ENCODE measurements at regions not wholly inside any gene's neighbourhood (a gene's known extent, or its start where the extent isn't known, plus 50 kb on each side); places are given as distances from the start of the nearest gene placed in this dataset.
"Not testable (repeated sequence)": the region's sequence is repeated elsewhere in the genome, so short reads cannot be mapped to it uniquely, and the experiment has no call there.

GRCh38 chr4:132333724-132334047, 815.4 kb upstream of the PCDH10 start:
- Histone ChIP-seq H3K4me3 (no peak overlapping the region), H3K36me3 (no peaks in the 10 kb centered on the region), H3K27me3 (no peaks in the 10 kb centered on the region), H3K9me3 (no peaks in the 10 kb centered on the region), H3K27ac (no peak overlapping the region), H3K4me1 (no peaks in the 10 kb centered on the region)
- DNase-seq, result no peak
- intact Hi-C loops (cut with DNase I), result no loop called here
- WGBS, 2 donors, result 21 to 32% methylated on average over 1 of the region's 1 CpG
- TF ChIP-seq POLR2A (IDR thresholded peaks at IDR 0.05) (no peak), CTCF (IDR thresholded peaks at IDR 0.05) (no peak)

- DNase-seq, result no peak
Measured at GRCh38 chr4:132334081-132334480, 815.0 kb upstream of the PCDH10 start.

GRCh38 chr4:132344924-132345828, 803.9 kb upstream of the PCDH10 start:
- intact Hi-C loops (cut with DNase I), result no loop called here
- Histone ChIP-seq H3K9me3 (peaks cover 0 to 16% (median 0%) of the 10 kb centered on the region in 3 donors), H3K27me3 (no peaks in the 10 kb centered on the region), H3K4me3 (no peak overlapping the region), H3K36me3 (no peaks in the 10 kb centered on the region), H3K27ac (no peak overlapping the region), H3K4me1 (no peaks in the 10 kb centered on the region)
- 88 to 96% methylated on average over 17 to 18 of the region's 32 CpGs for WGBS, 2 donors
- TF ChIP-seq POLR2A (IDR thresholded peaks at IDR 0.05), result no peak
- TF ChIP-seq CTCF (IDR thresholded peaks at IDR 0.05), result no peak
- no peak for DNase-seq

More at GRCh38 chr4:132334081-132334480, 815.0 kb upstream of the PCDH10 start:
- Histone ChIP-seq H3K9me3 (no peaks in the 10 kb centered on the region), H3K4me1 (no peaks in the 10 kb centered on the region), H3K27ac (no peak overlapping the region), H3K27me3 (no peaks in the 10 kb centered on the region), H3K4me3 (no peak overlapping the region), H3K36me3 (no peaks in the 10 kb centered on the region)
- 36 to 47% methylated on average over 3 of the region's 3 CpGs for WGBS, 2 donors
- intact Hi-C loops (cut with DNase I), result no loop called here
- TF ChIP-seq CTCF (IDR thresholded peaks at IDR 0.05) (no peak), POLR2A (IDR thresholded peaks at IDR 0.05) (no peak)

- Histone ChIP-seq H3K36me3 (no peaks in the 10 kb centered on the region), H3K27ac (no peak overlapping the region), H3K27me3 (no peaks in the 10 kb centered on the region), H3K4me1 (no peaks in the 10 kb centered on the region), H3K4me3 (no peak overlapping the region), H3K9me3 (peaks cover 0 to 16% (median 0%) of the 10 kb centered on the region in 3 donors)
- intact Hi-C loops (cut with DNase I), result no loop called here
- no peak for TF ChIP-seq POLR2A (IDR thresholded peaks at IDR 0.05)
- no peak for TF ChIP-seq CTCF (IDR thresholded peaks at IDR 0.05)
- no peak for DNase-seq
- WGBS, 2 donors, result 74 to 94% methylated on average over 1 of the region's 1 CpG
Measured at GRCh38 chr4:132346016-132346415, 803.1 kb upstream of the PCDH10 start.

GRCh38 chr4:132351606-132352005, 797.5 kb upstream of the PCDH10 start:
- H3K9me3 ChIP-seq, result peaks cover 0 to 11% (median 6%) of the 10 kb centered on the region in 3 donors
- 31 to 41% methylated on average over 3 of the region's 3 CpGs for WGBS, 2 donors
- H3K36me3 ChIP-seq; intact Hi-C loops (cut with DNase I); DNase-seq; H3K27me3 ChIP-seq; H3K27ac ChIP-seq; H3K4me3 ChIP-seq; H3K4me1 ChIP-seq: not testable (repeated sequence)

Measured in esophagus squamous epithelium (tissue), 5 donors.